GM23338 (cell line): ENCODE measurements at regions not wholly inside any gene's neighbourhood (a gene's known extent, or its start where the extent isn't known, plus 50 kb on each side); places are given as distances from the start of the nearest gene placed in this dataset.

ENCODE experiments used
- CREB1 ChIP-seq: fragments of 250-450 bp; sonication (Bioruptor Pico); IDR thresholded peaks from 2 replicates; pipeline ENCODE4 v1.5.0; 2020; ENCODE audit warnings: low read depth, mild to moderate bottlenecking, moderate library complexity
- CTCF ChIP-seq, 2 experiments: fragments of 200-600 bp in 1 of 2; sonication (generic) in 1 of 2; conservative IDR thresholded peaks; 2 replicates each; pipeline versions ENCODE4 v1.5.1 to v1.6.1; 2016 to 2017; ENCODE audit warnings: antibody characterized with exemption in 2 of 2, low read depth in 2 of 2, mild to moderate bottlenecking in 2 of 2, moderate library complexity in 1 of 2
- ETS1 ChIP-seq: IDR thresholded peaks from 2 replicates; pipeline ENCODE4 v1.6.1; 2016; ENCODE audit warnings: antibody characterized with exemption
- EZH2 ChIP-seq: fragments of 200-600 bp; sonication (generic); IDR thresholded peaks from one replicate; pipeline ENCODE4 v1.8.0; 2017; ENCODE audit warnings: antibody characterized with exemption, mild to moderate bottlenecking, low read depth; ENCODE audit not compliant: unreplicated experiment
- EZH2phosphoT487 ChIP-seq: fragments of 200-600 bp; sonication (generic); IDR thresholded peaks from one replicate; pipeline ENCODE4 v1.8.1; 2018; ENCODE audit warnings: antibody characterized with exemption; ENCODE audit not compliant: unreplicated experiment
- JUNB ChIP-seq: IDR thresholded peaks from one replicate; pipeline ENCODE4 v1.6.1; 2016; ENCODE audit warnings: antibody characterized with exemption; ENCODE audit not compliant: unreplicated experiment
- NANOG ChIP-seq: IDR thresholded peaks from 2 replicates; pipeline ENCODE4 v1.6.1; 2016; ENCODE audit warnings: antibody characterized with exemption, borderline replicate concordance
- POLR2AphosphoS5 ChIP-seq: IDR thresholded peaks from 2 replicates; pipeline ENCODE4 v1.6.1; 2016; ENCODE audit warnings: antibody characterized with exemption, low read depth
- REST ChIP-seq: IDR thresholded peaks from one replicate; pipeline ENCODE4 v1.6.1; 2018; ENCODE audit warnings: antibody characterized with exemption; ENCODE audit not compliant: unreplicated experiment
- STAT1 ChIP-seq: IDR thresholded peaks from one replicate; pipeline ENCODE4 v1.6.1; 2016; ENCODE audit warnings: antibody characterized with exemption; ENCODE audit not compliant: unreplicated experiment
- ZNF114 ChIP-seq: fragments of 250-450 bp; sonication (Bioruptor Pico); IDR thresholded peaks from 2 replicates; pipeline ENCODE4 v1.5.0; 2020; ENCODE audit warnings: mild to moderate bottlenecking, moderate library complexity
- ZNF331 ChIP-seq: fragments of 250-450 bp; sonication (Bioruptor Pico); IDR thresholded peaks from 2 replicates; pipeline ENCODE4 v1.5.0; 2020; ENCODE audit warnings: low read depth, mild to moderate bottlenecking, moderate library complexity
- ZNF462 ChIP-seq: fragments of 250-450 bp; sonication (Bioruptor Pico); IDR thresholded peaks from 2 replicates; pipeline ENCODE4 v1.5.0; 2020; ENCODE audit warnings: mild to moderate bottlenecking, moderate library complexity

GRCh38 chr3:167895684-167896083, 160.2 kb downstream of the SERPINI1 start:
- TF ChIP-seq CTCF (conservative IDR thresholded peaks at IDR 0.05; ENCODE audit: low read depth in 2 of 2) (no peak), POLR2AphosphoS5 (no peak), EZH2phosphoT487 (no peak), JUNB (no peak), ZNF331 (no peak), REST (no peak), EZH2 (no peak), ETS1 (no peak), CREB1 (CRISPR knock-in tag) (no peak), ZNF462 (CRISPR knock-in tag) (no peak), ZNF114 (CRISPR knock-in tag) (no peak), STAT1 (no peak), NANOG (no peak)
